Omental fat pad (tissue), 3 donors: ENCODE measurements at regions not wholly inside any gene's neighbourhood (a gene's known extent, or its start where the extent isn't known, plus 50 kb on each side); places are given as distances from the start of the nearest gene placed in this dataset.

Experiments used
- ATAC-seq: fragments of 150-250 bp; one replicate; pipeline ENCODE4 v1.9.1; 2016; ENCODE audit warnings: mild to moderate bottlenecking, moderate library complexity; ENCODE audit not compliant: low FRiP score
- DNase-seq: peaks from one replicate; pipeline ENCODE4 v3.0.0-alpha.2; 2019; ENCODE audit warnings: low spot score
- TF ChIP-seq, protein P1 (sequence below), 3 donors: fragments of 450-650 bp; IDR thresholded peaks; one replicate each; pipeline ENCODE4 v1.5.1; 2016 to 2017; ENCODE audit warnings: antibody characterized with exemption in 3 of 3, mild to moderate bottlenecking in 3 of 3, moderate library complexity in 2 of 3

DNA sequence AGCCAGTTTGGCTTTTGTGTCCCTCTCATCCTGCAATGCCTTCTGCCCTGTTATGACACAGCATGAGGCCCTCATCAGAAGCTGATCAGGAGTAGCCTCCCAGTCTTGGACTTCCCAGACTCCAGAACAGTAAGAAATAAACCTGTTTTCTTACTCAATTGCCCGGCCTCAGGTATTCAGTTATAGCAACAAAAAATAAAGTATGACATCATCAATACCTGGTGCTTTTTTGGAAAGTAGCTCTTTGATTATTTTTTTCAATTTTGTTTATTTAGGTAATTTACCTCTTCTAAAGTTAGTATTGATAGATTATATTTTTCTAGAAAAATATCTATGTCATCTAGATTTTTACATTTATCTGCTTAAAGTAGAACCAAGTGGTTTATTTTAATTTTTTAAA lies 112.8 kb upstream of the CES5A start:
- no peak for ATAC-seq
- DNase-seq: no peak
- TF ChIP-seq, protein P1, sequence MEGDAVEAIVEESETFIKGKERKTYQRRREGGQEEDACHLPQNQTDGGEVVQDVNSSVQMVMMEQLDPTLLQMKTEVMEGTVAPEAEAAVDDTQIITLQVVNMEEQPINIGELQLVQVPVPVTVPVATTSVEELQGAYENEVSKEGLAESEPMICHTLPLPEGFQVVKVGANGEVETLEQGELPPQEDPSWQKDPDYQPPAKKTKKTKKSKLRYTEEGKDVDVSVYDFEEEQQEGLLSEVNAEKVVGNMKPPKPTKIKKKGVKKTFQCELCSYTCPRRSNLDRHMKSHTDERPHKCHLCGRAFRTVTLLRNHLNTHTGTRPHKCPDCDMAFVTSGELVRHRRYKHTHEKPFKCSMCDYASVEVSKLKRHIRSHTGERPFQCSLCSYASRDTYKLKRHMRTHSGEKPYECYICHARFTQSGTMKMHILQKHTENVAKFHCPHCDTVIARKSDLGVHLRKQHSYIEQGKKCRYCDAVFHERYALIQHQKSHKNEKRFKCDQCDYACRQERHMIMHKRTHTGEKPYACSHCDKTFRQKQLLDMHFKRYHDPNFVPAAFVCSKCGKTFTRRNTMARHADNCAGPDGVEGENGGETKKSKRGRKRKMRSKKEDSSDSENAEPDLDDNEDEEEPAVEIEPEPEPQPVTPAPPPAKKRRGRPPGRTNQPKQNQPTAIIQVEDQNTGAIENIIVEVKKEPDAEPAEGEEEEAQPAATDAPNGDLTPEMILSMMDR (IDR thresholded peaks at IDR 0.05): no peak

DNA sequence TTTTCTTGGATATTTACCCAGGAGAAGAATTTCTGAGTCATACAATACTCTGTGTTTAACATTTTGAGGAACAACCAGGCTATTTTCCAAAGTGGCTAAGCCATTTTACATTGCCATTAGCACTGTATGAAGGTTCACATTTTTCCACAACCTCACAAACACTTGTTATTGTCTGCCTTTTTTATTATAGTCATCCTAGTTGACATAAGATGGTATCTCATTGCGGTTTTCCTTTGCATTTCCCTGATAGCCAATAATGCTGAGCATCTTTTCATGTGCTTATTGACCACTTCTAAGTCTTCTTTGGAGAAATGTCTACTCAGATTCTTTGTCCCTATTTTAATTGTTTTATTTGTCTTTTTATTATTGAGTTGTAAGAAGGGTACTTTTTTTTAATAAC lies 107.4 kb upstream of the CES5A start:
- TF ChIP-seq, protein P1 (IDR thresholded peaks at IDR 0.05): no peak
- no peak for DNase-seq
- ATAC-seq: no peak

DNA sequence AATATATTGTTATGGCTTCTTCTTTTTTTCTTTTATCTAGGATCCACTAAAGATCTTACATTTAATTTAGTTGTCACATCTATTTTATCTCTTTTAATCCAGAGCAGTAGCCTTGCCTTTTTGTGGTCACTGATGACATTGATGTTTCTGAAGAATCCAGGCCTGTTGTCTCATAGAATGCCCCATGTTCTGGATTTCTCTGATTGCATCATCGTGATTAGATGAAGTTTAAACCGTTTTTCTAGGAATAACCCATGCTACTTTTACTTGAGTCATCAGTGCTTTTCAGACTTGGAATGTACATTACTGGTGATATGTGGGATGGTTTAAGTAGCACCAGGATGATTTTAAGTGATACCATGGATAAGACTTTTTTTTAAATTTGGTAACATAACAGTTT lies 106.4 kb upstream of the CES5A start:
- DNase-seq (no peak), ATAC-seq (no peak)
- TF ChIP-seq, protein P1 (IDR thresholded peaks at IDR 0.05): no peak

DNA sequence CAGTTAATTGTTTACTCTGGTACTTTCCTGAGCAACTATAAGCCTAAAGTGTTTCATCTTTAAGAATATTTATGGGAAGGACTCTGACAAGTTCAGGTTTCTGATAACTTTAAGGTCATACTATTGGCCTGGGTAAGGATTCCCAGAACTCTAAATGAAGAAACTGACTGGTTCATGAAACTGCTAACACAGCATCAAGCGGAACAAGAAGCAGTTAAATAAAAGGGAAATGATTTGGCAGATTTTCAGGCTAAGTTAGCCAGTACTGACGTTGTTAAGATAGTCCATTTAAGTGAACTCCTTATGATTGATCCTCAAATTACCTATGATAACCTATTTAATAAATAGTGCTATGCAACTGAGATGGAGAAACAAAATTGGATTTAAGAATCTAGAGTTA lies 101.6 kb upstream of the CES5A start:
- DNase-seq (no peak), ATAC-seq (no peak)
- TF ChIP-seq, protein P1 (IDR thresholded peaks at IDR 0.05): no peak

DNA sequence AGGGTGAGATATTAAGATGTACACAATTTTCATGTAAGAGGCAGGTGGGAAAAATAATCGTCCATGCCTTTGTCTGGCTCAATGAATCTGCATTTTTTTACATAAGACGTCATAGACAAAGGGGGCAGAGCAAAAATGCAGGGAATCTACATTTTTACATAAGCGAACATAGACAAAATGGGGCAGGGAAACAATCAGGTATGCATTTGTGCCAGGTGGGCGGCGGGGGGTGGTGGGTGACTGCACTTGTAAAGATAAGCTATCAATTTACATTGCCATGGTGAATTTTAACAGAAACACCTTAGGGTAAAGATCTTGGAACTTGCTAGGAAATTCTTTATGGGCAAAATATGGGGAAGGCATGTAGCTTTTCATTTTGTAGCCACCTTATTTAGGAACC lies 96.3 kb upstream of the CES5A start:
- ATAC-seq: no peak
- TF ChIP-seq, protein P1 (IDR thresholded peaks at IDR 0.05): no peak
- DNase-seq: no peak

DNA sequence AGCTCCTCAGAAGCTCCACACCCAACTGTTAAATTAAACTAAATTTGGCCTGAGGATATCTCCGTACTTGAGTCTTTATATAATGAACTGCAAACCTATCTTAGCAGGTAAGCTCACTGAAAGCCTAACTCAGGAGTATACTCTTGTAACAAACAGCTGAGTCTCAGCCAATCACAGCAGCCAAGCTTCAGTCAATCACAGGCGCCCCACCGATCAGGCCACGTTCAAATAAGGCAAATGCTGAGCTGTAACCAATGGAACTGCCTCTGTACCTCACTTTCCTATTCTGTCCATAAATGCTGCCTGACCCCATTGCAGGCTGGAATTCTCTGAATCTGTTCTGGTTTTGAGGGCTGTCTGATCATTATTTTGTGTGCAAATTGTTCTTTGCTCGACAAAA lies 93.0 kb upstream of the CES5A start:
- DNase-seq (no peak), ATAC-seq (no peak)
- TF ChIP-seq, protein P1 (IDR thresholded peaks at IDR 0.05): no peak

DNA sequence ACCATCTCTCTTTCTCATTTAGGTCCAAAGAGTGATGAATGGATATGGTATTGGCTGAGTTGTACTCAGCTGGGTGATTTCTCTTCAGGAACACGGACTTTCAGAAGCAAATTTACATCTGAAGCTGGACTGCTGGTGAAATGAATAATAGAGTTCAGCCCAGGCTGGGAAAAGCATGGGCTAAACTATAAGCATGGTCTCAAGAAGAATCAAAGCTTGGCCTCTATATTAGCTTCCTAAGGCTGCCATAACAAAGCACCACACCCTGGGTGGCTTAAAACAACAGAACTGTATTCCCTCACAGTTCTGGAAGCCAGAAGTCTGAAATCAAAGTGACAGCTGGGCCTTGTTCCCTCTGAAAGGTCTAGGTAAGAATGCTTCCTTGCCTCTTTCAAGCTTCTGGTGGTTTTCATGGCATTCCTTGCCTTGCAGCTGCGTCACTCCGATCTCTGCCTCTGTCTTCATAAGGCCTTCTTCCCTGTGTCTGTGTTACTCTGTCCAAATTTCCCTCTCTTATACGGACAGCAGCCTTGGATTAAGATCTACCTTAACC lies 89.8 kb upstream of the CES5A start:
- TF ChIP-seq, protein P1 (IDR thresholded peaks at IDR 0.05): no peak
- no peak for ATAC-seq
- DNase-seq: no peak
